ENCODE measurements at regions not wholly inside any gene's neighbourhood (a gene's known extent, or its start where the extent isn't known, plus 50 kb on each side); places are given as distances from the start of the nearest gene placed in this dataset.
A peak's percentile ranks its signal among the peaks of the same experiment; 100 is the strongest.

GRCh38 chr5:143506836-143507552, 103.5 kb upstream of the NR3C1 start (continued):
- TF ChIP-seq BCL3 (CRISPR knock-in tag; IDR thresholded peaks at IDR 0.05) (no peak), TFDP2 (CRISPR knock-in tag; IDR thresholded peaks at IDR 0.05) (peak; percentile 68), TP53 (CRISPR knock-in tag; conservative IDR thresholded peaks at IDR 0.05) (peak; percentile 78; the same call in 1 of the 2 replicates), ZNF598 (CRISPR knock-in tag; IDR thresholded peaks at IDR 0.05; ENCODE audit: borderline replicate concordance) (no peak), THRA (CRISPR knock-in tag; IDR thresholded peaks at IDR 0.05; ENCODE audit: borderline replicate concordance) (peak; percentile 86), TCF12 (IDR thresholded peaks at IDR 0.05) (no peak), TCF12 (CRISPR knock-in tag; IDR thresholded peaks at IDR 0.05) (peak; percentile 34; the same call in 1 of the 2 replicates), KDM1A (CRISPR knock-in tag; IDR thresholded peaks at IDR 0.05) (0 out of 2 replicates have a peak, but pooled peaks have one; percentile 36), SMARCE1 (IDR thresholded peaks at IDR 0.05; ENCODE audit: borderline replicate concordance) (no peak), ARHGAP35 (CRISPR knock-in tag; IDR thresholded peaks at IDR 0.05; ENCODE audit: borderline replicate concordance) (no peak), RXRA (CRISPR knock-in tag; IDR thresholded peaks at IDR 0.05) (peak; percentile 21; the same call in 1 of the 2 replicates), DMTF1 (CRISPR knock-in tag; IDR thresholded peaks at IDR 0.05) (no peak), LCORL (IDR thresholded peaks at IDR 0.05) (peak; percentile 78), LCORL (CRISPR knock-in tag; IDR thresholded peaks at IDR 0.05) (peak; percentile 62), ZNF329 (CRISPR knock-in tag; IDR thresholded peaks at IDR 0.05; ENCODE audit: low read depth) (no peak), HIC2 (CRISPR knock-in tag; IDR thresholded peaks at IDR 0.05; ENCODE audit: low read depth) (no peak), HNRNPUL1 (IDR thresholded peaks at IDR 0.05; ENCODE audit: low read depth, low read length) (no peak), PRDM4 (CRISPR knock-in tag; IDR thresholded peaks at IDR 0.05; ENCODE audit: borderline replicate concordance) (no peak), ZSCAN20 (CRISPR knock-in tag; IDR thresholded peaks at IDR 0.05; ENCODE audit: borderline replicate concordance) (no peak)

Data from HepG2 (cell line).